ENCODE measurements at regions not wholly inside any gene's neighbourhood (a gene's known extent, or its start where the extent isn't known, plus 50 kb on each side); places are given as distances from the start of the nearest gene placed in this dataset.
A peak's percentile ranks its signal among the peaks of the same experiment; 100 is the strongest.

- Histone ChIP-seq H3K27ac (no peak overlapping the region), H3K9me3 (no peaks in the 10 kb centered on the region), H3K27me3 (no peaks in the 10 kb centered on the region), H3K4me3 (no peak overlapping the region), H3K36me3 (no peaks in the 10 kb centered on the region), H3K4me1 (peaks cover 0 to 11% (median 0%) of the 10 kb centered on the region in 4 donors)
- DNase-seq (no peak), ATAC-seq (ENCODE audit: low FRiP score in 2 of 2) (no peak)
- 69 to 72% methylated on average over 2 of the region's 2 CpGs for WGBS, 2 donors
- no peak for TF ChIP-seq EP300 (IDR thresholded peaks at IDR 0.05)
- no peak for TF ChIP-seq POLR2AphosphoS5 (IDR thresholded peaks at IDR 0.05)
- TF ChIP-seq POLR2A (IDR thresholded peaks at IDR 0.05): no peak
- no peak for TF ChIP-seq CTCF (IDR thresholded peaks at IDR 0.05)
Measured at GRCh38 chr11:59285716-59286260, 72.9 kb upstream of the OR5AN1 start.

GRCh38 chr11:59284773-59285129, 72.0 kb upstream of the MPEG1 start:
- no peaks in the 10 kb centered on the region for H3K36me3 ChIP-seq
- no peaks in the 10 kb centered on the region for H3K27me3 ChIP-seq
- 40 to 41% methylated on average over 5 of the region's 5 CpGs for WGBS, 2 donors
- H3K4me3 ChIP-seq: no peak overlapping the region
- ATAC-seq (ENCODE audit: low FRiP score in 2 of 2) (no peak), DNase-seq (no peak)
- no peaks in the 10 kb centered on the region for H3K9me3 ChIP-seq
- peaks cover 0 to 11% (median 0%) of the 10 kb centered on the region in 4 donors for H3K4me1 ChIP-seq
- no peak overlapping the region for H3K27ac ChIP-seq
- no peak for TF ChIP-seq CTCF (IDR thresholded peaks at IDR 0.05)
- no peak for TF ChIP-seq EP300 (IDR thresholded peaks at IDR 0.05)
- TF ChIP-seq POLR2AphosphoS5 (IDR thresholded peaks at IDR 0.05): no peak
- no peak for TF ChIP-seq POLR2A (IDR thresholded peaks at IDR 0.05)

DNA sequence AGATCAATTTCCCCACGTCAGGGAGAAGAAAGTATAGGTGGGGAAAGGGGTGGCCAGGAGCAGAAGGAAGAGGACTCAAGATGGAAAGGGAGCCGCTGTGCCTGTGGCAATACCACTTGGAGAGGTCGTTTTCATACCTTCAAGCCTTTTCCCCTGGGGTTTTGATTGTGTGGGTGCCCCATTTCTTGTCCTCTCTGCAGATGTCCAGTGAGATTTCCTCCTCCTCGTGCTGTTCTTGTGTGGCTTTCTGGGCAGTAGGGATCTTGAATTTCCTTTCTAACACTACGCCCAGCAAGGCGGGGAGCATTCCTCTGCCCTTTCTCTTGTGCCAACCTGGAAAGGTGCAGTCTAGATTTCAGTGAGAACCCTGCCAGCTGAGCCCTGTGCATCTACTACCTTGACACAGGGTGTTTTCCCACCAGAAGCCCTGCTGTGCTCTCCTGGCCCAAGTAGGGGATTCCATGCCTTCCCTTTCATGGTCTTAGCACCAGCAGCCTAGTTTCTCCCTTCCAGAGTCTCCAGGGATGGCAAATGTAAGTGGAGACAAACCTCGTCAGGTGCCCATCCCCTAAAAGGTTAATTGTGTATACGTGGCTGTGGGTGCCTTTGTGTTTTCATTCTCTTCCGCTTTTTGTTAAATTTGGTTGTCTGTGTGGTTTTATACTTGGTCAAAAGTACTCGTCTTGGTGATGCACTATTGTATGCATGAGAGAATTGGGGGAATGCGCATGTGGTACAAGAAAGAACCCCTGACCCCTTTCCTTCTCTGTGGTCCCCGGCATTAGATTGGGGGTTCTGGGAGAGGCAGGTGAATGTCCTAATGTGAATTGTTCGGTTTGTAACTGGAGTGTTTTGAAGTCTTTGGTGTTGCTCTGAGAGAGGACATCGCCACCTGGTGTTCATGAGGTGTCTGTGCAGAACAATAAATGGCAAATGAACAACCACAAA, 71.4 kb upstream of the MPEG1 start:
- H3K36me3 ChIP-seq: no peaks in the 10 kb centered on the region
- H3K27ac ChIP-seq: peak overlapping the region in 1 of 4 donors; percentile 26
- 45 to 46% methylated on average over 14 of the region's 14 CpGs for WGBS, 2 donors
- H3K9me3 ChIP-seq: no peaks in the 10 kb centered on the region
- ATAC-seq (ENCODE audit: low FRiP score in 2 of 2) (peak; percentile 85 to 87), DNase-seq (peak in 1 of 2 donors; percentile 69)
- H3K27me3 ChIP-seq: no peaks in the 10 kb centered on the region
- TF ChIP-seq EP300 (IDR thresholded peaks at IDR 0.05) (no peak), CTCF (IDR thresholded peaks at IDR 0.05) (peak; percentile 76 to 88 (median 83))
- H3K4me3 ChIP-seq: no peak overlapping the region
- peaks cover 0 to 11% (median 0%) of the 10 kb centered on the region in 4 donors for H3K4me1 ChIP-seq

- no peak overlapping the region for H3K4me3 ChIP-seq
- ATAC-seq (ENCODE audit: low FRiP score in 2 of 2) (no peak), DNase-seq (no peak)
- H3K4me1 ChIP-seq: peaks cover 0 to 11% (median 0%) of the 10 kb centered on the region in 4 donors
- no peak overlapping the region for H3K27ac ChIP-seq
- no peaks in the 10 kb centered on the region for H3K9me3 ChIP-seq
- H3K36me3 ChIP-seq: no peaks in the 10 kb centered on the region
- H3K27me3 ChIP-seq: no peaks in the 10 kb centered on the region
- WGBS, 2 donors: 66 to 74% methylated on average over 4 of the region's 4 CpGs
- TF ChIP-seq POLR2AphosphoS5 (IDR thresholded peaks at IDR 0.05) (no peak), POLR2A (IDR thresholded peaks at IDR 0.05) (no peak), EP300 (IDR thresholded peaks at IDR 0.05) (no peak), CTCF (IDR thresholded peaks at IDR 0.05) (no peak)
Measured at GRCh38 chr11:59283311-59283710, 70.6 kb upstream of the MPEG1 start.

Data from upper lobe of left lung (tissue), 6 donors.